ENCODE measurements at regions not wholly inside any gene's neighbourhood (a gene's known extent, or its start where the extent isn't known, plus 50 kb on each side); places are given as distances from the start of the nearest gene placed in this dataset.

DNA sequence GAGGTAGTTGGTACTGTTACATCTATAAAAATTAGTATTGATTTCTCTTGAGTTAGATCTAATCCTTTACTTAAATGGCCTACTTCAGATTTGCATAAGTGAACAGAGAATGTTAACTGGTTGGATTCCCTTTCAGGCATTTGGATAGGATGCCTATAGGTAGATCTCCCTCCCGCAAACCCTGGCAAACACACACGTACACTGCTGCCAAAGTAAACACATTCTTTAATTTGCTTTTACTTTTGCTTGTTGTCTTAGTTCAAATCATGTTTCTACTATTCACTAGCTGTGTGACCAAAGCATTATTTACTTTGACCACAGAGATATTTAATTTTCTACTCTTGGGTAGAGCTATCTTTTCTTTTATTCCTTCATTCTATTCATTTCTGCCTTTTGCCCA is 936.1 kb upstream of the FBXO33 start:
- Histone ChIP-seq H3K27me3 (ENCODE audit: insufficient read depth, low read length) (no peaks in the 10 kb centered on the region), H2BK15ac (ENCODE audit: low read depth, low read length) (no peak overlapping the region), H2BK5ac (ENCODE audit: insufficient read length, low read length) (no peak overlapping the region), H2AK5ac (ENCODE audit: insufficient read length, low read length) (no peak overlapping the region), H2BK120ac (ENCODE audit: low read depth, low read length, poor library complexity, severe bottlenecking) (no peak overlapping the region), H3K79me2 (ENCODE audit: insufficient read depth, low read length) (no peaks in the 10 kb centered on the region), H2AFZ (ENCODE audit: low read length) (no peak overlapping the region), H3K9me3 (ENCODE audit: control insufficient read depth, low read depth, low read length) (no peaks in the 10 kb centered on the region), H2BK20ac (ENCODE audit: low read depth, low read length, poor library complexity, severe bottlenecking) (no peak overlapping the region), H3K4me2 (ENCODE audit: insufficient read depth, insufficient read length, low read length) (no peak overlapping the region), H3K27ac (ENCODE audit: insufficient read length, low read depth, low read length) (no peak overlapping the region), H3K14ac (ENCODE audit: insufficient read depth, low read length) (no peak overlapping the region), H4K5ac (ENCODE audit: insufficient read length, low read depth, low read length) (no peak overlapping the region), H4K8ac (replicated peaks; ENCODE audit: insufficient read length, low read depth, low read length) (no peak overlapping the region), H3T11ph (ENCODE audit: low read length) (no peak overlapping the region), H3K56ac (ENCODE audit: insufficient read length, low read depth, low read length) (no peak overlapping the region), H3K4ac (ENCODE audit: low read depth, low read length) (no peak overlapping the region), H3K23ac (ENCODE audit: insufficient read length, low read depth, low read length) (no peak overlapping the region), H3K9ac (ENCODE audit: extremely low read depth, insufficient read length, low read length) (no peak overlapping the region), H3K79me1 (ENCODE audit: insufficient read depth, low read depth, low read length, poor library complexity, severe bottlenecking) (no peaks in the 10 kb centered on the region), H3K23me2 (ENCODE audit: insufficient read length, low read depth, low read length, poor library complexity, severe bottlenecking) (no peaks in the 10 kb centered on the region), H3K18ac (ENCODE audit: insufficient read length, low read depth, low read length) (no peak overlapping the region), H4K91ac (ENCODE audit: insufficient read length, low read depth, low read length) (no peak overlapping the region), H4K20me1 (ENCODE audit: control insufficient read depth, insufficient read depth, insufficient read length) (no peaks in the 10 kb centered on the region), H2BK12ac (ENCODE audit: insufficient read length, low read depth, low read length) (no peak overlapping the region), H3K4me1 (ENCODE audit: insufficient read depth, low read length) (no peaks in the 10 kb centered on the region; the same call in 1 of the 2 replicates)
- Mint-ChIP-seq H3K4me1 (peaks cover 5 to 6% of the 10 kb centered on the region in 2 experiments), H3K27ac (no peak overlapping the region), H3K36me3 (ENCODE audit: insufficient read depth in 1 of 3, low read depth in 3 of 3) (no peaks in the 10 kb centered on the region), H3K27me3 (ENCODE audit: low read depth) (no peaks in the 10 kb centered on the region), H3K4me3 (no peak overlapping the region), H3K9me3 (no peaks in the 10 kb centered on the region; a peak in 1 of 5 replicates)
- TF ChIP-seq, protein P1, sequence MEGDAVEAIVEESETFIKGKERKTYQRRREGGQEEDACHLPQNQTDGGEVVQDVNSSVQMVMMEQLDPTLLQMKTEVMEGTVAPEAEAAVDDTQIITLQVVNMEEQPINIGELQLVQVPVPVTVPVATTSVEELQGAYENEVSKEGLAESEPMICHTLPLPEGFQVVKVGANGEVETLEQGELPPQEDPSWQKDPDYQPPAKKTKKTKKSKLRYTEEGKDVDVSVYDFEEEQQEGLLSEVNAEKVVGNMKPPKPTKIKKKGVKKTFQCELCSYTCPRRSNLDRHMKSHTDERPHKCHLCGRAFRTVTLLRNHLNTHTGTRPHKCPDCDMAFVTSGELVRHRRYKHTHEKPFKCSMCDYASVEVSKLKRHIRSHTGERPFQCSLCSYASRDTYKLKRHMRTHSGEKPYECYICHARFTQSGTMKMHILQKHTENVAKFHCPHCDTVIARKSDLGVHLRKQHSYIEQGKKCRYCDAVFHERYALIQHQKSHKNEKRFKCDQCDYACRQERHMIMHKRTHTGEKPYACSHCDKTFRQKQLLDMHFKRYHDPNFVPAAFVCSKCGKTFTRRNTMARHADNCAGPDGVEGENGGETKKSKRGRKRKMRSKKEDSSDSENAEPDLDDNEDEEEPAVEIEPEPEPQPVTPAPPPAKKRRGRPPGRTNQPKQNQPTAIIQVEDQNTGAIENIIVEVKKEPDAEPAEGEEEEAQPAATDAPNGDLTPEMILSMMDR (conservative IDR thresholded peaks at IDR 0.05) = no peak
- DNase-seq = no peak
- WGBS (ENCODE audit: extremely low coverage, insufficient read length, low lambda C conversion rate) = no CpG with 5 or more reads among the region's 2 CpGs
